ENCODE measurements at regions not wholly inside any gene's neighbourhood (a gene's known extent, or its start where the extent isn't known, plus 50 kb on each side); places are given as distances from the start of the nearest gene placed in this dataset.
"Not testable (repeated sequence)": the region's sequence is repeated elsewhere in the genome, so short reads cannot be mapped to it uniquely, and the experiment has no call there.

- not testable (repeated sequence) for DNase-seq (ENCODE audit: low spot score)
These were observed 112.0 kb upstream of the NDST3 start for GRCh38 chr4:117922311-117922710.

DNA sequence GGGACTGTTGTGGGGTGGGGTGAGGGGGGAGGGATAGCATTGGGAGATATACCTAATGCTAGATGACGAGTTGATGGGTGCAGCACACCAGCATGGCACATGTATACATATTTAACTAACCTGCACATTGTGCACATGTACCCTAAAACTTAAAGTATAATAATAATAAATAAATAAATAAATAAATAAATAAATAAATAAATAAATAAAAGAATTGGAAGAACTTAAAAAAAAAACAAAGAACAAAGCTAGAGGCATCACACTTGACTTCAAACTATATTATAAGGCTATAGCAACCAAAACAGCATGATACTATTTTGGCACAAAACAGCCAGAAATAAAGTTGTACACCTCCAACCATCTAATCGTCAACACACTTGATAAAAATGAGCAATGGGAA lies 106.5 kb upstream of the NDST3 start:
- DNase-seq (ENCODE audit: low spot score), result not testable (repeated sequence)

- DNase-seq (ENCODE audit: low spot score), result no peak
These were observed 92.7 kb upstream of the NDST3 start for GRCh38 chr4:117941611-117942010.

GRCh38 chr4:117949621-117950020 lies 84.7 kb upstream of the NDST3 start:
- no peak for DNase-seq (ENCODE audit: low spot score)

- DNase-seq (ENCODE audit: low spot score), result no peak
These were observed 76.7 kb upstream of the NDST3 start for GRCh38 chr4:117957571-117957970.

- no peak for DNase-seq (ENCODE audit: low spot score)
These were observed 68.7 kb upstream of the NDST3 start for GRCh38 chr4:117965622-117966021.

DNA sequence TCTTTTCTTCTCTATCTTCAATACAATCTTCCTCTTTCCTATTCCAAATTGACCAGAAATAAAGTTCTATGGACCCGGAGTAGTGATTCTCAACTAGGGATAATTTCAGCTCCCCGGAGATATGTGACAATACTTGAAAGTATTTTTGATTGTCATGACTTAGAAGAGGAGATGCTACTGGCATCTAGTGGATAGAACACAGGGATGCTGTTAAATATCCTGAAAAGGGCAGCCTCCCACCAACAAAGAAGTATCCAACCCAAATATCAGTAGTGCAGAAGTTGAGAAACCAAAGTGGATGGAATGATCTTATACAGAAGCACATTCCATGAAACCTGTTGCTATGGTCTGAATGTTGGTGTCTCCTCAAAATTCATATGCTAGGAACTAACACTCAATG lies 65.7 kb upstream of the NDST3 start:
- no peak for DNase-seq (ENCODE audit: low spot score)

GRCh38 chr4:117971403-117971802 lies 62.9 kb upstream of the NDST3 start:
- DNase-seq (ENCODE audit: low spot score), result no peak

DNA sequence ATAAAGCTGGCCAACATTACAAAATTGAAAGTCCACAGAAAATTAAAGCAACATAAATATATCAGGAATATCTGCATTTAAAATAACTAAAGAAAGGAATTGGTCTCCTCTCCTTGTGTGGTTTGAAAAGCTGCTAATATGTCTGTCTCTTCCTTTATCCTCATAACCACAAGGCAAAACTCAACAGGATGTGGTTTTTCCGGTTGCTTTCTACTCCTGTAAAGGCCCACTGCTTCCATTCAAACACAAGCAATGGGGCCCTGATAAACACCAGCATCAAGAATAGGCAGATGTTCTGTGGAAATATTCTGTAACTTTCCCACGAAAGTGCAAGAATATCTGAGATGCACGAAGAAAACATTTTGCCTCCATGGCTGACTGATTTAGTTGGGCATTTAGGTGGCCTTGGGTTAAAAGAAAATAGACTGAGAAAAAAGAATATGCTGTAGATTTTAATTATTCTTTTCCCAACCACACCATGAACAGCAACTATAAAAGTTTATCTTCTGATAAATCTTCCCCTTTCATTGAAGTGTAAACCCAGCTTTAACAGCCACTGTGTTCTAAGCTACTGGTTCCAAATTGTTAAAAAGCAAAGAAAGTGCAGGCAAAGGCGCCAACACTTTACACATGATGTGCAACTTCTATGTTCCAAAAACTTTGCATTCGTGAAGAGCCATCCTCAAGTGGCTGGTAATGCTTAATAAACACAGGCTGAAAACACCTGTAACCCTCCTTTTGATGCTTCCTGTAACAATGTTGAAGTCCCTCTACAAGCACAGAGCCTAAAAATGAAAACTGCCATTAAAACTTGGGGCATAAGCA lies 50.5 kb upstream of the NDST3 start:
- no peak for DNase-seq (ENCODE audit: low spot score)

DNA sequence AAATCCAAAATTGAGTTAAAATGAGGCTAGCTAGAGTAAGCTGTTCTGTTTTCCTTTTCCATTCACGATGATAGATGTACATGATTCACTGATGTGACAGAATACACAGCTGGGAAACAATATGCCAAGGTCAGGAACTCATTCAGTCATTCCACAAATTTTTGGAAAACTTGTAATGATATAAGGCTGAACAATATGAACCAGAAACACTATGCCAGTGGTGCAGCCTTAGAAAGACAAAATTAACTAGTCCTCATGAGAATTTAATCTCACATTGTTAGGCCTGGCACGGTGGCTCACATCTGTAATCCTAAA lies 50.0 kb upstream of the NDST3 start:
- no peak for DNase-seq (ENCODE audit: low spot score)

Data from AG08395 (cell line).